Liver (tissue), 3 donors: ENCODE measurements at regions not wholly inside any gene's neighbourhood (a gene's known extent, or its start where the extent isn't known, plus 50 kb on each side); places are given as distances from the start of the nearest gene placed in this dataset.

Experiments used
- ATF3 ChIP-seq: IDR thresholded peaks from 2 replicates; pipeline ENCODE4 v1.6.1; 2016; ENCODE audit warnings: antibody characterized with exemption
- EGR1 ChIP-seq, 2 donors: IDR thresholded peaks; 2 replicates each; pipeline ENCODE4 v1.6.1; 2016 to 2018; ENCODE audit warnings: antibody characterized with exemption in 2 of 2, low read depth in 2 of 2
- FOXA1 ChIP-seq: IDR thresholded peaks from 2 replicates; pipeline ENCODE4 v1.6.1; 2016; ENCODE audit warnings: antibody characterized with exemption
- JUND ChIP-seq, 2 donors: IDR thresholded peaks; 2 replicates each; pipeline ENCODE4 v1.6.1; 2016; ENCODE audit warnings: antibody characterized with exemption in 2 of 2
- MAX ChIP-seq: IDR thresholded peaks from 2 replicates; pipeline ENCODE4 v1.6.1; 2016; ENCODE audit warnings: antibody characterized with exemption
- NR2F2 ChIP-seq: IDR thresholded peaks from 2 replicates; pipeline ENCODE4 v1.6.1; 2016; ENCODE audit warnings: antibody characterized with exemption
- RAD21 ChIP-seq, 2 donors: IDR thresholded peaks; 2 replicates each; pipeline ENCODE4 v1.6.1; 2016; ENCODE audit warnings: antibody characterized with exemption in 2 of 2, mild to moderate bottlenecking in 2 of 2
- RXRA ChIP-seq, 2 donors: IDR thresholded peaks; 2 replicates each; pipeline ENCODE4 v1.6.1; 2017 to 2018; ENCODE audit warnings: antibody characterized with exemption in 2 of 2, mild to moderate bottlenecking in 1 of 2
- SP1 ChIP-seq: IDR thresholded peaks from 2 replicates; pipeline ENCODE4 v1.6.1; 2018; ENCODE audit warnings: antibody characterized with exemption, mild to moderate bottlenecking
- TAF1 ChIP-seq: conservative IDR thresholded peaks from 2 replicates; pipeline ENCODE4 v1.6.1; 2016; ENCODE audit warnings: antibody characterized with exemption, mild to moderate bottlenecking
- TF ChIP-seq, protein P1 (sequence below): fragments of 150-350 bp; IDR thresholded peaks from 2 replicates; pipeline ENCODE4 v1.5.1; 2017; ENCODE audit warnings: improper control_type of control experiment, low read depth, low read length; ENCODE audit not compliant: missing input control
- TF ChIP-seq, protein P2 (sequence below): IDR thresholded peaks from 2 replicates; pipeline ENCODE4 v1.6.1; 2016; ENCODE audit warnings: antibody characterized with exemption, mild to moderate bottlenecking
- donor health status: healthy.
- donor health status: healthy.

DNA sequence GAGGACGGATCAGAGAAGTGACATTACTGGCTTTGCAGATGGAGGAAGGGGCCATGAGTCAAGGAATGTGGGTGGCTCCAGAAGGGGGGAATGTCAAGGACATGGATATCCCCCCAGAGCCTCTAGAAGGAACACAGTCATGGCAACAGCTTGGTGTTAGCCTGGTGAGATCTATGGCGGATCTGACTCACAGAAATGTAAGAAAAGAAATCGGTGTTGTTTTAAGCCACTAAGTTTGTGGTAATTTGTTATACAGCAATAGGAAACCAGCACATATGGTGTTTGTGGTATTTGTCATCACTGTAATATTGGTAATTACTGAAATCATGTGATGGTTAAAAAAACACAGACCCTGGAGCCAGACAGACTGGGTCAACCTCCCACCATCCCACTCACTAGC lies 236.2 kb downstream of the SETD4 start:
- TF ChIP-seq, protein P1, sequence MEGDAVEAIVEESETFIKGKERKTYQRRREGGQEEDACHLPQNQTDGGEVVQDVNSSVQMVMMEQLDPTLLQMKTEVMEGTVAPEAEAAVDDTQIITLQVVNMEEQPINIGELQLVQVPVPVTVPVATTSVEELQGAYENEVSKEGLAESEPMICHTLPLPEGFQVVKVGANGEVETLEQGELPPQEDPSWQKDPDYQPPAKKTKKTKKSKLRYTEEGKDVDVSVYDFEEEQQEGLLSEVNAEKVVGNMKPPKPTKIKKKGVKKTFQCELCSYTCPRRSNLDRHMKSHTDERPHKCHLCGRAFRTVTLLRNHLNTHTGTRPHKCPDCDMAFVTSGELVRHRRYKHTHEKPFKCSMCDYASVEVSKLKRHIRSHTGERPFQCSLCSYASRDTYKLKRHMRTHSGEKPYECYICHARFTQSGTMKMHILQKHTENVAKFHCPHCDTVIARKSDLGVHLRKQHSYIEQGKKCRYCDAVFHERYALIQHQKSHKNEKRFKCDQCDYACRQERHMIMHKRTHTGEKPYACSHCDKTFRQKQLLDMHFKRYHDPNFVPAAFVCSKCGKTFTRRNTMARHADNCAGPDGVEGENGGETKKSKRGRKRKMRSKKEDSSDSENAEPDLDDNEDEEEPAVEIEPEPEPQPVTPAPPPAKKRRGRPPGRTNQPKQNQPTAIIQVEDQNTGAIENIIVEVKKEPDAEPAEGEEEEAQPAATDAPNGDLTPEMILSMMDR = no peak
- TF ChIP-seq SP1 (no peak), RXRA (IDR thresholded peaks at IDR 0.05) (no peak), MAX (no peak), FOXA1 (no peak), JUND (IDR thresholded peaks at IDR 0.05) (no peak), ATF3 (no peak), NR2F2 (no peak), TAF1 (no peak), RAD21 (IDR thresholded peaks at IDR 0.05) (no peak), EGR1 (IDR thresholded peaks at IDR 0.05; ENCODE audit: low read depth in 2 of 2) (no peak)
- TF ChIP-seq, protein P2, sequence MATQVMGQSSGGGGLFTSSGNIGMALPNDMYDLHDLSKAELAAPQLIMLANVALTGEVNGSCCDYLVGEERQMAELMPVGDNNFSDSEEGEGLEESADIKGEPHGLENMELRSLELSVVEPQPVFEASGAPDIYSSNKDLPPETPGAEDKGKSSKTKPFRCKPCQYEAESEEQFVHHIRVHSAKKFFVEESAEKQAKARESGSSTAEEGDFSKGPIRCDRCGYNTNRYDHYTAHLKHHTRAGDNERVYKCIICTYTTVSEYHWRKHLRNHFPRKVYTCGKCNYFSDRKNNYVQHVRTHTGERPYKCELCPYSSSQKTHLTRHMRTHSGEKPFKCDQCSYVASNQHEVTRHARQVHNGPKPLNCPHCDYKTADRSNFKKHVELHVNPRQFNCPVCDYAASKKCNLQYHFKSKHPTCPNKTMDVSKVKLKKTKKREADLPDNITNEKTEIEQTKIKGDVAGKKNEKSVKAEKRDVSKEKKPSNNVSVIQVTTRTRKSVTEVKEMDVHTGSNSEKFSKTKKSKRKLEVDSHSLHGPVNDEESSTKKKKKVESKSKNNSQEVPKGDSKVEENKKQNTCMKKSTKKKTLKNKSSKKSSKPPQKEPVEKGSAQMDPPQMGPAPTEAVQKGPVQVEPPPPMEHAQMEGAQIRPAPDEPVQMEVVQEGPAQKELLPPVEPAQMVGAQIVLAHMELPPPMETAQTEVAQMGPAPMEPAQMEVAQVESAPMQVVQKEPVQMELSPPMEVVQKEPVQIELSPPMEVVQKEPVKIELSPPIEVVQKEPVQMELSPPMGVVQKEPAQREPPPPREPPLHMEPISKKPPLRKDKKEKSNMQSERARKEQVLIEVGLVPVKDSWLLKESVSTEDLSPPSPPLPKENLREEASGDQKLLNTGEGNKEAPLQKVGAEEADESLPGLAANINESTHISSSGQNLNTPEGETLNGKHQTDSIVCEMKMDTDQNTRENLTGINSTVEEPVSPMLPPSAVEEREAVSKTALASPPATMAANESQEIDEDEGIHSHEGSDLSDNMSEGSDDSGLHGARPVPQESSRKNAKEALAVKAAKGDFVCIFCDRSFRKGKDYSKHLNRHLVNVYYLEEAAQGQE = no peak
